ENCODE measurements at regions not wholly inside any gene's neighbourhood (a gene's known extent, or its start where the extent isn't known, plus 50 kb on each side); places are given as distances from the start of the nearest gene placed in this dataset.

DNA sequence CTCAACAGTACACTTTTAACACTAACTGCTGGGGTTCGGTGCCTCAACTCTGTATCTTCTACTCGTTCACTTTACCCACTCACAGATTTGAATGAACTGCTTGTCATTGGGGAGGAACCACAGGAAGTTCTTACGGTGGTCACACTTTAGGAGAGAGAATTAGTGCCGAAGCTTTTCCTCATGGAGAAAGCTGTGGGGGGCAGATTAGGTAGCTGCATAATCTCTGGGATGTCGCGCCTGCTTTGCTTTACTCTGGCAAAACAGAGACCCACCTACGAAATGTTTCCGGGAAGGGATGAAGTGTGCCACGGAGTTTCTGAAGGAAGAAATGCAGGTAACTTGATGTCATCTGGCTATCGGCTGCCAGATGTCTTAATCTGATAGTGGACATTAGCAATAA lies 949.7 kb upstream of the TENM3 start:
- TF ChIP-seq FOXP2 (optimal IDR thresholded peaks at IDR 0.05; ENCODE audit: control extremely low read depth, extremely low read length, insufficient read depth) (no peak), POLR2AphosphoS5 (IDR thresholded peaks at IDR 0.05; ENCODE audit: borderline replicate concordance, low read depth, low read length) (no peak), EZH2 (IDR thresholded peaks at IDR 0.05) (no peak)
- no peaks in the 10 kb centered on the region for H3K9me3 ChIP-seq (ENCODE audit: low read depth, low read length)

GRCh38 chr4:181294421-181294820 lies 948.8 kb upstream of the TENM3 start:
- Histone ChIP-seq H3K9me3 (ENCODE audit: low read depth, low read length) (no peaks in the 10 kb centered on the region), H3K27ac (no peak overlapping the region), H3K36me3 (ENCODE audit: insufficient read depth, low read length) (no peaks in the 10 kb centered on the region), H3K9ac (ENCODE audit: insufficient read length) (no peak overlapping the region), H3K4me3 (no peak overlapping the region)
- no peak for DNase-seq (ENCODE audit: low read depth, low spot score)
- no peak for TF ChIP-seq FOXP2 (optimal IDR thresholded peaks at IDR 0.05; ENCODE audit: control extremely low read depth, extremely low read length, insufficient read depth)
- TF ChIP-seq EZH2 (IDR thresholded peaks at IDR 0.05), result no peak
- no peak for TF ChIP-seq POLR2AphosphoS5 (IDR thresholded peaks at IDR 0.05; ENCODE audit: borderline replicate concordance, low read depth, low read length)

More for the DNA sequence above, 949.7 kb upstream of the TENM3 start:
- no peak for DNase-seq (ENCODE audit: low read depth, low spot score)
- no peak overlapping the region for H3K27ac ChIP-seq
- no peak overlapping the region for H3K4me3 ChIP-seq
- H3K9ac ChIP-seq (ENCODE audit: insufficient read length), result no peak overlapping the region
- H3K36me3 ChIP-seq (ENCODE audit: insufficient read depth, low read length), result no peaks in the 10 kb centered on the region

- H3K9ac ChIP-seq (ENCODE audit: insufficient read length), result no peak overlapping the region
- no peak for TF ChIP-seq EZH2 (IDR thresholded peaks at IDR 0.05)
- TF ChIP-seq POLR2AphosphoS5 (IDR thresholded peaks at IDR 0.05; ENCODE audit: borderline replicate concordance, low read depth, low read length), result no peak
- TF ChIP-seq FOXP2 (optimal IDR thresholded peaks at IDR 0.05; ENCODE audit: control extremely low read depth, extremely low read length, insufficient read depth), result no peak
- no peaks in the 10 kb centered on the region for H3K36me3 ChIP-seq (ENCODE audit: insufficient read depth, low read length)
- no peak overlapping the region for H3K27ac ChIP-seq
- H3K4me3 ChIP-seq, result no peak overlapping the region
- DNase-seq (ENCODE audit: low read depth, low spot score), result no peak
- H3K9me3 ChIP-seq (ENCODE audit: low read depth, low read length), result no peaks in the 10 kb centered on the region
Measured at GRCh38 chr4:181301735-181302710, 941.2 kb upstream of the TENM3 start.

DNA sequence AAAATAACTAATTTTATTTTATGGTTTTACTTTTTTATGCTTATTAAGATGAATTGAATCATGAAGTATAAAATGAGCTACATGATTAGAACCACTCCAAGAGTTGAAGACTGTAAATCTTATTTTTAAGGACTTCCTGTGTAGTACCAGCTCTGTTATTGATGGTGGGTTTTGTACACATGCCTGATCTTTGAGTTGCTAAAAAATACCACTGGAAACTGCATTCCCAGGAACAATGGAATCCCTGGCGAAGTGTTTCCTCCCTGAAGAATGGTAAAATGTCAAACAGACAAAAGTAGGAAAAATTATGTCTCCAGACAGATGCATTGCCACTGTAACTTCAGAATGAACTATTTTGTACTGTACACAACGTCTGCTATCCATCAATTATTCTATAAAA lies 935.4 kb upstream of the TENM3 start:
- no peak for TF ChIP-seq FOXP2 (optimal IDR thresholded peaks at IDR 0.05; ENCODE audit: control extremely low read depth, extremely low read length, insufficient read depth)
- no peak for TF ChIP-seq EZH2 (IDR thresholded peaks at IDR 0.05)
- no peak for TF ChIP-seq POLR2AphosphoS5 (IDR thresholded peaks at IDR 0.05; ENCODE audit: borderline replicate concordance, low read depth, low read length)
- Histone ChIP-seq H3K9ac (ENCODE audit: insufficient read length) (no peak overlapping the region), H3K36me3 (ENCODE audit: insufficient read depth, low read length) (no peaks in the 10 kb centered on the region), H3K27ac (no peak overlapping the region), H3K9me3 (ENCODE audit: low read depth, low read length) (no peaks in the 10 kb centered on the region), H3K4me3 (no peak overlapping the region)
- no peak for DNase-seq (ENCODE audit: low read depth, low spot score)

DNA sequence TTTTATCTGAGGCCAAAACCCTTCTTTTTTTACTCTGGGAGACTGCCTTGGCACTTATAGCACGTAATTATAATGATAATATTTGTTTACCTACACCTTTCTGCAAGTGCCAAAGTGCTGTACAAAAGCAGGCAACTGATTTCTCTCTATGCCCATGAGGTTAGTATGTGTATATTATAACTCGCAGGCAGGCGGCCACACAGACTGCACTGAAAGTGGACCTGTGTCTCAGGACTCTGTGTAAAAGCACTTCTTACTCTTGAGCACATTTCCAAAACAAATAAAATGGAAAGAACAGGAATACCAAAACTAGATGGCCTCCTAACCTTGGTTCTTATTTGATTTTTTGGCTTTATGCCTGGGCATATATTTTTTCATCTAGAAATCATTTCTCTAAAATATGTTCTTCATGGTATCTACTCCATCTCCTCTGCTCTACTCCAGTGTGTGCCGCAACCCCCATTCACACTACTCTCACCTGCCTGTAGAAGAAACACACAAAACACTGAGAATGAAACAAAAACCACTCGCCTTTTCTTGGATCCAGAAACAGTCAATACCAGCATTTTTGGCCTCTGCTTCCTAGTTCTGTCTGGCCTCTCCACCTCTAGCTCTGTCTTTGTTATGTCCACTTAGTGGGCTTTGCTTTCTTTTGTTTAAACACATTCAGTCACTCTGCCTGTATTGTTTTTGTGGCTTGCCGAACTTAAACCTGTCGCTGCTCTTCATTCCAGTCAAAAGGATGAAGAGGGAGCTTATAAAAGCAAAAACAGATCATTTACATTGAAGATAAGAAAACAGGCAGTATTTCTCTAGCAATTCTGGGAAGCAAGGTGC lies 934.5 kb upstream of the TENM3 start:
- TF ChIP-seq FOXP2 (optimal IDR thresholded peaks at IDR 0.05; ENCODE audit: control extremely low read depth, extremely low read length, insufficient read depth), result no peak
- TF ChIP-seq POLR2AphosphoS5 (IDR thresholded peaks at IDR 0.05; ENCODE audit: borderline replicate concordance, low read depth, low read length), result no peak
- TF ChIP-seq EZH2 (IDR thresholded peaks at IDR 0.05), result no peak
- H3K36me3 ChIP-seq (ENCODE audit: insufficient read depth, low read length), result no peaks in the 10 kb centered on the region
- H3K9ac ChIP-seq (ENCODE audit: insufficient read length), result no peak overlapping the region
- no peak overlapping the region for H3K4me3 ChIP-seq
- no peaks in the 10 kb centered on the region for H3K9me3 ChIP-seq (ENCODE audit: low read depth, low read length)
- H3K27ac ChIP-seq, result no peak overlapping the region
- DNase-seq (ENCODE audit: low read depth, low spot score), result no peak

- no peak overlapping the region for H3K9ac ChIP-seq (ENCODE audit: insufficient read length)
- H3K36me3 ChIP-seq (ENCODE audit: insufficient read depth, low read length), result no peaks in the 10 kb centered on the region
- DNase-seq (ENCODE audit: low read depth, low spot score), result no peak
- H3K4me3 ChIP-seq, result no peak overlapping the region
- no peak for TF ChIP-seq EZH2 (IDR thresholded peaks at IDR 0.05)
- no peak for TF ChIP-seq FOXP2 (optimal IDR thresholded peaks at IDR 0.05; ENCODE audit: control extremely low read depth, extremely low read length, insufficient read depth)
- TF ChIP-seq POLR2AphosphoS5 (IDR thresholded peaks at IDR 0.05; ENCODE audit: borderline replicate concordance, low read depth, low read length), result no peak
- no peaks in the 10 kb centered on the region for H3K9me3 ChIP-seq (ENCODE audit: low read depth, low read length)
- no peak overlapping the region for H3K27ac ChIP-seq
Measured at GRCh38 chr4:181312066-181312465, 931.1 kb upstream of the TENM3 start.

DNA sequence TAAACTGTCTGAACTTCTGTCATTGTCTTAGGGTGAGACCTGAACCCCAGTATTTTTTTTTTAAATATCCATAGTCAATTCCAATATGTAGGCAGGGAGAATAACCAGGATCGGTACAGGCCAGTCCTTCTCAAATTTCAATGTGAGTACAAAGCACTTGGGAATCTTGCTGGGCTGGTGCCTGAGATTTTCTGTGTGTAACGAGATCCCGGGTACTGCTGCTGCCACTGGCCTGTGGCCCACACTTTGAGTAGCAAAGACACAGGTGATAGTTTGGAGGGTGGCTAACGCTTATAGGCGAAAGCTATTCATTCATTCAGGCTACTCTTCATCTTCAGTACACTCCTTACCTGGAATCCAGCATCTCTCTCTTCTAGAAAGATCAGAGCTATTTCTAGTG lies 923.6 kb upstream of the TENM3 start:
- Histone ChIP-seq H3K27ac (no peak overlapping the region), H3K9me3 (ENCODE audit: low read depth, low read length) (no peaks in the 10 kb centered on the region), H3K9ac (ENCODE audit: insufficient read length) (no peak overlapping the region), H3K4me3 (no peak overlapping the region), H3K36me3 (ENCODE audit: insufficient read depth, low read length) (no peaks in the 10 kb centered on the region)
- DNase-seq (ENCODE audit: low read depth, low spot score), result no peak
- TF ChIP-seq POLR2AphosphoS5 (IDR thresholded peaks at IDR 0.05; ENCODE audit: borderline replicate concordance, low read depth, low read length) (no peak), EZH2 (IDR thresholded peaks at IDR 0.05) (no peak), FOXP2 (optimal IDR thresholded peaks at IDR 0.05; ENCODE audit: control extremely low read depth, extremely low read length, insufficient read depth) (no peak)

- no peak for DNase-seq (ENCODE audit: low read depth, low spot score)
- Histone ChIP-seq H3K4me3 (no peak overlapping the region), H3K9ac (ENCODE audit: insufficient read length) (no peak overlapping the region), H3K27ac (no peak overlapping the region), H3K9me3 (ENCODE audit: low read depth, low read length) (no peaks in the 10 kb centered on the region), H3K36me3 (ENCODE audit: insufficient read depth, low read length) (no peaks in the 10 kb centered on the region)
- TF ChIP-seq EZH2 (IDR thresholded peaks at IDR 0.05), result no peak
- no peak for TF ChIP-seq POLR2AphosphoS5 (IDR thresholded peaks at IDR 0.05; ENCODE audit: borderline replicate concordance, low read depth, low read length)
- TF ChIP-seq FOXP2 (optimal IDR thresholded peaks at IDR 0.05; ENCODE audit: control extremely low read depth, extremely low read length, insufficient read depth), result no peak
Measured at GRCh38 chr4:181323061-181323460, 920.1 kb upstream of the TENM3 start.
